Fibroblast of lung (primary cell): ENCODE measurements at regions not wholly inside any gene's neighbourhood (a gene's known extent, or its start where the extent isn't known, plus 50 kb on each side); places are given as distances from the start of the nearest gene placed in this dataset.

Source experiments
- DNase-seq, 2 donors: peaks; one replicate each; pipeline versions ENCODE4 v3.0.0 to v3.0.0-alpha.2; 2010; ENCODE audit warnings: low read depth in 2 of 2
- H2AFZ ChIP-seq: 2 replicates; pipeline ENCODE4 v1.5.1; 2012; ENCODE audit warnings: low read length, control low read depth, inconsistent platforms
- H3K27ac ChIP-seq: 2 replicates; pipeline ENCODE4 v1.5.1; 2011; ENCODE audit warnings: low read length, control low read depth; ENCODE audit not compliant: insufficient read depth
- H3K27me3 ChIP-seq: 2 replicates; pipeline ENCODE4 v1.5.1; 2011; ENCODE audit warnings: mild to moderate bottlenecking, low read length; ENCODE audit not compliant: control insufficient read depth, insufficient read depth
- H3K36me3 ChIP-seq: 2 replicates; pipeline ENCODE4 v1.5.1; 2011; ENCODE audit warnings: low read length; ENCODE audit not compliant: control insufficient read depth, insufficient read depth
- H3K4me1 ChIP-seq: 2 replicates; pipeline ENCODE4 v1.5.1; 2011; ENCODE audit warnings: low read length; ENCODE audit not compliant: control insufficient read depth, insufficient read depth; ENCODE audit errors: extremely low read depth
- H3K4me2 ChIP-seq: 2 replicates; pipeline ENCODE4 v1.5.1; 2011; ENCODE audit warnings: low read length, control low read depth; ENCODE audit not compliant: insufficient read depth; ENCODE audit errors: extremely low read depth
- H3K4me3 ChIP-seq, 4 experiments: fragments of 200-600 bp in 1 of 4; sonication (generic) in 1 of 4; replicated peaks in 1 of 4; 2 replicates each; pipeline ENCODE4 v1.5.1; 2011 to 2016; ENCODE audit warnings: low read length in 4 of 4, low read depth in 3 of 4, mild to moderate bottlenecking in 3 of 4, control low read depth in 2 of 4, inconsistent platforms in 1 of 4, mixed read lengths in 1 of 4; ENCODE audit not compliant: insufficient read depth in 1 of 4; ENCODE audit errors: control extremely low read depth in 1 of 4
- H3K79me2 ChIP-seq: 2 replicates; pipeline ENCODE4 v1.5.1; 2012; ENCODE audit warnings: mild to moderate bottlenecking, low read length, inconsistent platforms; ENCODE audit not compliant: control insufficient read depth, insufficient read depth
- H3K9ac ChIP-seq: 2 replicates; pipeline ENCODE4 v1.5.1; 2011; ENCODE audit warnings: mild to moderate bottlenecking, low read length, control low read depth; ENCODE audit not compliant: insufficient read depth
- H3K9me3 ChIP-seq: 2 replicates; pipeline ENCODE4 v1.5.1; 2012; ENCODE audit warnings: low read depth, low read length; ENCODE audit not compliant: control insufficient read depth, insufficient read depth
- H4K20me1 ChIP-seq: 2 replicates; pipeline ENCODE4 v1.5.1; 2011; ENCODE audit warnings: low read length; ENCODE audit not compliant: control insufficient read depth, insufficient read depth; ENCODE audit errors: extremely low read depth
- CTCF ChIP-seq, 2 donors: IDR thresholded peaks in 1 of 2; conservative IDR thresholded peaks in 1 of 2; 1 replicate in 1 of 2; 2 replicates in 1 of 2; pipeline ENCODE4 v1.5.1; 2011 to 2012; ENCODE audit warnings: low read length in 2 of 2, control low read depth in 1 of 2, inconsistent platforms in 1 of 2, low read depth in 1 of 2, mild to moderate bottlenecking in 1 of 2
- EZH2 ChIP-seq: IDR thresholded peaks from 2 replicates; pipeline ENCODE4 v1.5.1; 2012; ENCODE audit warnings: low read length, control low read depth, mild to moderate bottlenecking; ENCODE audit errors: missing control alignments

- H3K4me1 ChIP-seq = no peaks in the 10 kb centered on the region
- H3K79me2 ChIP-seq = no peaks in the 10 kb centered on the region
- no peaks in the 10 kb centered on the region for H4K20me1 ChIP-seq
- H3K9ac ChIP-seq = no peak overlapping the region
- no peak for TF ChIP-seq EZH2
- TF ChIP-seq CTCF (conservative IDR thresholded peaks at IDR 0.05 in 1 of 2, IDR thresholded peaks at IDR 0.05 in 1 of 2; ENCODE audit: low read depth in 1 of 2, low read length in 2 of 2) = no peak
- no peak overlapping the region for H2AFZ ChIP-seq
- no peaks in the 10 kb centered on the region for H3K27me3 ChIP-seq
- no peaks in the 10 kb centered on the region for H3K9me3 ChIP-seq
- no peak overlapping the region for H3K4me3 ChIP-seq
- no peak overlapping the region for H3K4me2 ChIP-seq
- H3K27ac ChIP-seq = no peak overlapping the region
- no peak for DNase-seq
- no peaks in the 10 kb centered on the region for H3K36me3 ChIP-seq
Observed at GRCh38 chr12:58725400-58726105, 194.8 kb downstream of the LRIG3 start.

- no peak overlapping the region for H3K4me2 ChIP-seq
- no peaks in the 10 kb centered on the region for H3K79me2 ChIP-seq
- H3K4me3 ChIP-seq = no peak overlapping the region
- no peaks in the 10 kb centered on the region for H3K36me3 ChIP-seq
- TF ChIP-seq EZH2 = no peak
- H2AFZ ChIP-seq = no peak overlapping the region
- no peaks in the 10 kb centered on the region for H3K9me3 ChIP-seq
- H3K9ac ChIP-seq = no peak overlapping the region
- no peaks in the 10 kb centered on the region for H3K27me3 ChIP-seq
- no peaks in the 10 kb centered on the region for H3K4me1 ChIP-seq
- peak; percentile 18 to 53 for DNase-seq
- no peaks in the 10 kb centered on the region for H4K20me1 ChIP-seq
- H3K27ac ChIP-seq = no peak overlapping the region
Observed at GRCh38 chr12:58727521-58727920, 192.8 kb downstream of the LRIG3 start.

GRCh38 chr12:58728397-58728796 is 191.9 kb downstream of the LRIG3 start:
- H3K79me2 ChIP-seq = no peaks in the 10 kb centered on the region
- peak in 1 of 2 donors; percentile 53 for DNase-seq
- no peak overlapping the region for H3K4me3 ChIP-seq
- TF ChIP-seq EZH2 = no peak
- TF ChIP-seq CTCF (conservative IDR thresholded peaks at IDR 0.05 in 1 of 2, IDR thresholded peaks at IDR 0.05 in 1 of 2; ENCODE audit: low read depth in 1 of 2, low read length in 2 of 2) = no peak
- no peak overlapping the region for H3K9ac ChIP-seq
- H4K20me1 ChIP-seq = no peaks in the 10 kb centered on the region
- H3K4me1 ChIP-seq = no peaks in the 10 kb centered on the region
- no peaks in the 10 kb centered on the region for H3K27me3 ChIP-seq
- H3K27ac ChIP-seq = no peak overlapping the region
- no peak overlapping the region for H3K4me2 ChIP-seq
- H3K9me3 ChIP-seq = no peaks in the 10 kb centered on the region
- no peaks in the 10 kb centered on the region for H3K36me3 ChIP-seq
- no peak overlapping the region for H2AFZ ChIP-seq
